ENCODE measurements at regions not wholly inside any gene's neighbourhood (a gene's known extent, or its start where the extent isn't known, plus 50 kb on each side); places are given as distances from the start of the nearest gene placed in this dataset.

GRCh38 chr4:17117746-17118145 lies 219.3 kb upstream of the LDB2 start:
- Histone ChIP-seq H3K36me3 (no peaks in the 10 kb centered on the region), H3K4me3 (no peak overlapping the region), H3K9me3 (peaks cover 0 to 7% (median 0%) of the 10 kb centered on the region in 4 donors), H3K4me1 (no peaks in the 10 kb centered on the region), H3K27ac (no peak overlapping the region), H3K27me3 (no peaks in the 10 kb centered on the region)
- no peak for TF ChIP-seq EP300 (IDR thresholded peaks at IDR 0.05)
- TF ChIP-seq POLR2AphosphoS5 (IDR thresholded peaks at IDR 0.05) = no peak
- TF ChIP-seq, protein P1, sequence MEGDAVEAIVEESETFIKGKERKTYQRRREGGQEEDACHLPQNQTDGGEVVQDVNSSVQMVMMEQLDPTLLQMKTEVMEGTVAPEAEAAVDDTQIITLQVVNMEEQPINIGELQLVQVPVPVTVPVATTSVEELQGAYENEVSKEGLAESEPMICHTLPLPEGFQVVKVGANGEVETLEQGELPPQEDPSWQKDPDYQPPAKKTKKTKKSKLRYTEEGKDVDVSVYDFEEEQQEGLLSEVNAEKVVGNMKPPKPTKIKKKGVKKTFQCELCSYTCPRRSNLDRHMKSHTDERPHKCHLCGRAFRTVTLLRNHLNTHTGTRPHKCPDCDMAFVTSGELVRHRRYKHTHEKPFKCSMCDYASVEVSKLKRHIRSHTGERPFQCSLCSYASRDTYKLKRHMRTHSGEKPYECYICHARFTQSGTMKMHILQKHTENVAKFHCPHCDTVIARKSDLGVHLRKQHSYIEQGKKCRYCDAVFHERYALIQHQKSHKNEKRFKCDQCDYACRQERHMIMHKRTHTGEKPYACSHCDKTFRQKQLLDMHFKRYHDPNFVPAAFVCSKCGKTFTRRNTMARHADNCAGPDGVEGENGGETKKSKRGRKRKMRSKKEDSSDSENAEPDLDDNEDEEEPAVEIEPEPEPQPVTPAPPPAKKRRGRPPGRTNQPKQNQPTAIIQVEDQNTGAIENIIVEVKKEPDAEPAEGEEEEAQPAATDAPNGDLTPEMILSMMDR (IDR thresholded peaks at IDR 0.05) = no peak
- DNase-seq = no peak
- WGBS, 2 donors = 90 to 91% methylated on average over 4 of the region's 4 CpGs
- intact Hi-C loops (cut with DNase I) = no loop called here

- intact Hi-C loops (cut with DNase I) = no loop called here
- no peaks in the 10 kb centered on the region for H3K27me3 ChIP-seq
- DNase-seq = no peak
- H3K27ac ChIP-seq = no peak overlapping the region
- TF ChIP-seq POLR2AphosphoS5 (IDR thresholded peaks at IDR 0.05) = no peak
- TF ChIP-seq EP300 (IDR thresholded peaks at IDR 0.05) = no peak
- TF ChIP-seq POLR2A (IDR thresholded peaks at IDR 0.05) = no peak
- TF ChIP-seq, protein P1 (IDR thresholded peaks at IDR 0.05) = no peak
- WGBS, 2 donors = 32 to 59% methylated on average over 5 of the region's 5 CpGs
- H3K36me3 ChIP-seq = no peaks in the 10 kb centered on the region
- peaks cover 0 to 6% (median 0%) of the 10 kb centered on the region in 4 donors for H3K9me3 ChIP-seq
- H3K4me3 ChIP-seq = no peak overlapping the region
- no peaks in the 10 kb centered on the region for H3K4me1 ChIP-seq
Measured at GRCh38 chr4:17115583-17115982, 217.1 kb upstream of the LDB2 start.

GRCh38 chr4:17112292-17112659 lies 213.8 kb upstream of the LDB2 start:
- intact Hi-C loops (cut with DNase I) = no loop called here
- DNase-seq = no peak
- H3K27ac ChIP-seq = no peak overlapping the region
- no peaks in the 10 kb centered on the region for H3K9me3 ChIP-seq
- no peak overlapping the region for H3K4me3 ChIP-seq
- H3K4me1 ChIP-seq = no peaks in the 10 kb centered on the region
- H3K27me3 ChIP-seq = no peaks in the 10 kb centered on the region
- H3K36me3 ChIP-seq = no peaks in the 10 kb centered on the region
- WGBS, 2 donors = 42 to 45% methylated on average over 4 of the region's 4 CpGs
- TF ChIP-seq, protein P1 (IDR thresholded peaks at IDR 0.05) = no peak
- TF ChIP-seq POLR2A (IDR thresholded peaks at IDR 0.05) (no peak), POLR2AphosphoS5 (IDR thresholded peaks at IDR 0.05) (no peak), EP300 (IDR thresholded peaks at IDR 0.05) (no peak)

DNA sequence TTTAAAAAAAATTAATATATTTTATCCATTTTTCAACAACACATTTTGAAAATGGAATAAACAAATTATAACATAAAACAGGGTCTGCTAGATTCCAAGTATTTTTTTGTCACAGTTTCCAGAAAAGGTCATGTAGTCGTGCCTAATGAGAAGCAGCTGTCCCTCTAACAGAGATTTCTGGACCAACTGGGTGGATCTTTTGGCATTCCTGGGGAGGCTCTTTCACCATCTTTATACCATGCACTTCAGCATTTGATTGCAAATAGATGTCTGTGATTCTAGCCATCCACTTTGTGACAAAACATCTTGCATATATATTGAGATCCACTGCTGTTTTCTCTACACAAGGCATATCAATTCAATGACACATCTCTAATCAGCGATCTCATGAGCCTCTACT lies 210.7 kb upstream of the LDB2 start:
- no peak for DNase-seq
- 32 to 58% methylated on average over 2 of the region's 2 CpGs for whole genome bisulfite sequencing, 2 donors
- Histone ChIP-seq H3K36me3 (no peaks in the 10 kb centered on the region), H3K27ac (no peak overlapping the region), H3K9me3 (no peaks in the 10 kb centered on the region), H3K4me1 (no peaks in the 10 kb centered on the region), H3K27me3 (no peaks in the 10 kb centered on the region), H3K4me3 (no peak overlapping the region)
- intact Hi-C loops (cut with DNase I) = no loop called here
- TF ChIP-seq POLR2A (IDR thresholded peaks at IDR 0.05) = no peak
- TF ChIP-seq, protein P1 (IDR thresholded peaks at IDR 0.05) = no peak
- no peak for TF ChIP-seq POLR2AphosphoS5 (IDR thresholded peaks at IDR 0.05)
- no peak for TF ChIP-seq EP300 (IDR thresholded peaks at IDR 0.05)

DNA sequence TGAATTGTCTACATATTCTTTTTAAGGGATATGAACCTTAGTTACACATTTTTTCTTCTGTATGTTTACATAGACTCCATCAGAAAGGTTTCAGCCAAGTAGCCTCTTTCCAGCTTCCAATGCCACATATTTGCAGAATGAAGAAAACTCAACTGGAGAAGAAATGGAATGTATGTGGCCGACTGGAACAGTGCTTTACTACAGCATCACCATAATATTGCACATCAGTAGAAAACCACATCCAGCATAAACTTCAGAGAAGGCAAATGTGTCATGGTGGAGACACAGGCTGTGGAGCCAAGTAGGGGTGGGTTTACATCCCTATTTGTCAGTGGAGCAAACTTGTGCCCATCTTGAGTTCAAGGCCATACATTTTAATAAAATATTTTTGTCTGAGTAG lies 204.8 kb upstream of the LDB2 start:
- Histone ChIP-seq H3K4me1 (no peaks in the 10 kb centered on the region), H3K4me3 (no peak overlapping the region), H3K9me3 (no peaks in the 10 kb centered on the region), H3K27me3 (no peaks in the 10 kb centered on the region), H3K27ac (no peak overlapping the region), H3K36me3 (no peaks in the 10 kb centered on the region)
- DNase-seq = no peak
- intact Hi-C loops (cut with DNase I) = no loop called here
- TF ChIP-seq POLR2AphosphoS5 (IDR thresholded peaks at IDR 0.05) = no peak
- no peak for TF ChIP-seq POLR2A (IDR thresholded peaks at IDR 0.05)
- TF ChIP-seq, protein P1 (IDR thresholded peaks at IDR 0.05) = no peak
- TF ChIP-seq EP300 (IDR thresholded peaks at IDR 0.05) = no peak
- WGBS, 2 donors = 60 to 64% methylated on average over 1 of the region's 1 CpG

Data from sigmoid colon (tissue), 6 donors.